HFF-Myc (cell line): ENCODE measurements at regions not wholly inside any gene's neighbourhood (a gene's known extent, or its start where the extent isn't known, plus 50 kb on each side); places are given as distances from the start of the nearest gene placed in this dataset.
A peak's percentile ranks its signal among the peaks of the same experiment; 100 is the strongest.
"Not testable (repeated sequence)": the region's sequence is repeated elsewhere in the genome, so short reads cannot be mapped to it uniquely, and the experiment has no call there.

ENCODE experiments used
- DNase-seq: peaks from one replicate; pipeline ENCODE4 v3.0.0-alpha.2; 2011; ENCODE audit warnings: low read depth; ENCODE audit errors: extremely low read depth
- H3K4me3 ChIP-seq: replicated peaks from 2 replicates; pipeline ENCODE4 v1.5.1; 2011; ENCODE audit warnings: low read depth, mild to moderate bottlenecking, control low read depth, low read length
- CTCF ChIP-seq: IDR thresholded peaks from 2 replicates; pipeline ENCODE4 v1.5.1; 2012; ENCODE audit warnings: mild to moderate bottlenecking, low read depth, low read length, control low read depth; ENCODE audit errors: missing control alignments

- TF ChIP-seq CTCF = no peak
- no peak for DNase-seq
- H3K4me3 ChIP-seq = no peak overlapping the region
Measured at GRCh38 chr12:114841557-114842251, 157.7 kb upstream of the TBX3 start.

- no peak for TF ChIP-seq CTCF
- DNase-seq = no peak
- H3K4me3 ChIP-seq = no peak overlapping the region
Measured at GRCh38 chr12:114838480-114838879, 154.5 kb upstream of the TBX3 start.

- H3K4me3 ChIP-seq = no peak overlapping the region
- no peak for DNase-seq
- TF ChIP-seq CTCF = no peak
Measured at GRCh38 chr12:114836609-114837008, 152.6 kb upstream of the TBX3 start.

GRCh38 chr12:114835031-114835430, 151.1 kb upstream of the TBX3 start:
- no peak overlapping the region for H3K4me3 ChIP-seq
- no peak for TF ChIP-seq CTCF
- DNase-seq = no peak

- peak; percentile 11 for DNase-seq
- H3K4me3 ChIP-seq = no peak overlapping the region
- TF ChIP-seq CTCF = no peak
Measured at GRCh38 chr12:114834621-114835020, 150.6 kb upstream of the TBX3 start.

GRCh38 chr12:114829833-114830232, 145.9 kb upstream of the TBX3 start:
- H3K4me3 ChIP-seq = no peak overlapping the region
- no peak for DNase-seq
- no peak for TF ChIP-seq CTCF

- H3K4me3 ChIP-seq, DNase-seq: not testable (repeated sequence)
Measured at GRCh38 chr12:114829244-114829643, 145.3 kb upstream of the TBX3 start.
